ENCODE measurements at regions not wholly inside any gene's neighbourhood (a gene's known extent, or its start where the extent isn't known, plus 50 kb on each side); places are given as distances from the start of the nearest gene placed in this dataset.

DNA sequence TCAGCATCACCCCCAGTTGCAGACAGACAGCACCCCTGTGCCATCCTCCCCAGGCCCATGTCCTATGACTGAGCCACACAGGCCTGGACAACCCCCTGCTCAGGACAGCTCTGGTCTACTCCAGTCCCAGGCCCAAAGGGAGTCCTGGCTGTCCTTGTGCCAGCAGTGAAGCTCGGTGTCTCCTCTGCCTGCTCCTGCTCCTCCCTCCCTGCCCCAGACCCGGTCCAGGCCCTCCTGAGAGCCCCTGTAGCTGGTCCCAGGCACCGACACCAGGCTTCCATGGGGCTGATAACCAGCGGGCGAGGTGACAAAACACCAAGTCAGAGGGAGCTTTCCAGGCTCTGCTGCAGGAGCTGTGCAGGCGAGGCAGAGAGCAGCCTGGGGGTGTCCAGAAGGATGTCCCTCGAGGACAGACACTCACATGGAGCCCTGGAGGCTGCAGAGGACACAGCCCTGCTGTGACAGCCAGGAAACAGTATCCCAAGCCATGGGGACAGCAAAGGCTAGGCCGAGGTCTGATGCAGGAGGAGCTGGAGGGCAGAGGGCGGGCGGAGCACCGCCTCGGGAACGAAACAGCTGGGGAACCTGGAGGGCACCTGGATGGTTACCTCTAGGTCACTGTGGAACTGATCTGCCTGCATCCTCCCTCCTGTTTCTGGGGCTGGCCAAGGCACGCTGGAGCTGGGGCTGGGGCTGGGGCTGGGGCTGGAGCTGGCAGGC is 103.8 kb upstream of the PRR20G start:
- intact Hi-C loops (cut with DNase I), result no loop called here
- Histone ChIP-seq H3K9ac (ENCODE audit: low read depth in 2 of 2, low read length in 2 of 2) (no peak overlapping the region), H3K4me3 (no peak overlapping the region), H3K27ac (no peak overlapping the region), H3K4me1 (no peaks in the 10 kb centered on the region), H3K9me3 (no peaks in the 10 kb centered on the region), H3K36me3 (no peaks in the 10 kb centered on the region), H3K27me3 (no peaks in the 10 kb centered on the region)
- TF ChIP-seq, protein P1, sequence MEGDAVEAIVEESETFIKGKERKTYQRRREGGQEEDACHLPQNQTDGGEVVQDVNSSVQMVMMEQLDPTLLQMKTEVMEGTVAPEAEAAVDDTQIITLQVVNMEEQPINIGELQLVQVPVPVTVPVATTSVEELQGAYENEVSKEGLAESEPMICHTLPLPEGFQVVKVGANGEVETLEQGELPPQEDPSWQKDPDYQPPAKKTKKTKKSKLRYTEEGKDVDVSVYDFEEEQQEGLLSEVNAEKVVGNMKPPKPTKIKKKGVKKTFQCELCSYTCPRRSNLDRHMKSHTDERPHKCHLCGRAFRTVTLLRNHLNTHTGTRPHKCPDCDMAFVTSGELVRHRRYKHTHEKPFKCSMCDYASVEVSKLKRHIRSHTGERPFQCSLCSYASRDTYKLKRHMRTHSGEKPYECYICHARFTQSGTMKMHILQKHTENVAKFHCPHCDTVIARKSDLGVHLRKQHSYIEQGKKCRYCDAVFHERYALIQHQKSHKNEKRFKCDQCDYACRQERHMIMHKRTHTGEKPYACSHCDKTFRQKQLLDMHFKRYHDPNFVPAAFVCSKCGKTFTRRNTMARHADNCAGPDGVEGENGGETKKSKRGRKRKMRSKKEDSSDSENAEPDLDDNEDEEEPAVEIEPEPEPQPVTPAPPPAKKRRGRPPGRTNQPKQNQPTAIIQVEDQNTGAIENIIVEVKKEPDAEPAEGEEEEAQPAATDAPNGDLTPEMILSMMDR (IDR thresholded peaks at IDR 0.05), result no peak
- no peak for DNase-seq

DNA sequence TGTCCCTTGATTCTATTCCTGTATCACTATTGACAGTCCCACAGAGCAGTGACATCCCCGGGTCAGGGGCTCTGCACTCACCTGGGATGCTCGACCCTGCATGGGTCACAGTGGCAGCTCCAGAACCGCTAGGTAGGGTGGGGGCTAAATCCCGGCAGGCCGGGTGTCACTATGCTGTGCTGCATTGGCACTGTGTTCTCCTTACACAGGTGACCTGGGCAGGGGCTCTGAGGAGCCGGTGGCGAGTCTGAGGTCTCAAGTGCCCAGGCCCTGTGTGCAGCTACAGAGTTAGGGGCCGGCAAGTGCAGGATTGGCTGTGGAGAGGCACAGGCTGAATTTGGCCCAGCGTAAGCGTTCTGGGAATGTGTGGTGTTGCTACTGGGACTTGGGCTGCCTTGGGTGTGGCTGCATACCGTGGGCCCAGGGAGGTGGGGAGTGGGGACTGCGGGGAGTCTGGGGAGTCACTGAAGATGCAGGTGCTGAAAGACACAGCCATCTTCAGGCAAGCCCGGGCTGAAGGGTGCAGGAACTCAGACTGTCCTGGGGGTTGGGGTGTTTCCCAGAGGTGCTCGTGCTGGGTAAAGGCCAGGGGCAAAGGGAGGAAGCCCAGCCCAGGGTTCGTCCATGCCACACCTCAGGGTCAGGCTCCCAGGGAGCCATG is 102.6 kb upstream of the PRR20G start:
- intact Hi-C loops (cut with DNase I), result no loop called here
- Histone ChIP-seq H3K36me3 (no peaks in the 10 kb centered on the region), H3K9ac (ENCODE audit: low read depth in 2 of 2, low read length in 2 of 2) (no peak overlapping the region), H3K27ac (no peak overlapping the region), H3K4me1 (no peaks in the 10 kb centered on the region), H3K4me3 (no peak overlapping the region), H3K9me3 (no peaks in the 10 kb centered on the region), H3K27me3 (no peaks in the 10 kb centered on the region)
- TF ChIP-seq, protein P1 (IDR thresholded peaks at IDR 0.05), result no peak
- DNase-seq, result no peak

DNA sequence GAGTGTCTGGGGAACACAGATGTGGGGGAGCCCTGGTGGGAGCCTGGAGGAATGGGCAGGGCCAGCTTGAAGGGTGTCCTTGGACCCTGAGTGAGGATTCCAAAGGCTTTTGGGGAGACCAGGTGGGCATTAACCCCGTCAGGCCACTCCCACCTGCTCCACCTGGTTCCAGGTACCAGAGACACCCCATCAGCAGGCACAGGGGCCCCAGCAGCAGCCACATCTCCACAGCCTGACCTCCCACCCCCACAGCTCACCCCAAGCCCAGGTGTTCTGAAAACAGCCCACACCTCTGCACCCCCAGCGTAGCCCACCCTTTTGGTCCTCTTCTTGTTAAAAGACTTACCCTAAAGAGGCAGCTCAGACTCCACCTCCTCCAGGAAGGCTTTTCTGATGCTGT is 102.1 kb upstream of the PRR20G start:
- Histone ChIP-seq H3K27ac (no peak overlapping the region), H3K4me1 (no peaks in the 10 kb centered on the region), H3K36me3 (no peaks in the 10 kb centered on the region), H3K9ac (ENCODE audit: low read depth in 2 of 2, low read length in 2 of 2) (no peak overlapping the region), H3K9me3 (no peaks in the 10 kb centered on the region), H3K4me3 (no peak overlapping the region), H3K27me3 (no peaks in the 10 kb centered on the region)
- DNase-seq, result no peak
- intact Hi-C loops (cut with DNase I), result no loop called here
- TF ChIP-seq, protein P1 (IDR thresholded peaks at IDR 0.05), result no peak

DNA sequence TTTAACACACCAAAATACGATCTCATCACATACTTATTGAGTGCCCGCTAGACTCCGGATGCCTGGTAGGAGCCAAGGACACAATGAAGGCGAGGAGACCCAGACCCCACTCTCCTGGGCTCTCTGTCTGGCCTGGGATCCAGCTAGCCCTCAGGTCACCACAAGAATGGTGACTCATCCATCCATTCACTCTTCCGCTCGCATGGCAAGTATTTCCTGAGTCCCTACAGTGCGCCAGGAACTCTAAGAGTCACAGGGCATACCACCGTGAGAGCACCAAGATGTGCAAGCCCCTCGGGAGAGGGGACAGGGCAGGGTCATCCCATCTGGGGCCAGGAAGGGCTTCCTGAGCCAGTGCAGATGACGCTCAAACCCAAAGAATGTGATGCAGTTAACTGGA is 101.6 kb upstream of the PRR20G start:
- H3K4me3 ChIP-seq, result no peak overlapping the region
- H3K36me3 ChIP-seq, result no peaks in the 10 kb centered on the region
- intact Hi-C loops (cut with DNase I), result no loop called here
- H3K9ac ChIP-seq (ENCODE audit: low read depth in 2 of 2, low read length in 2 of 2), result no peak overlapping the region
- DNase-seq, result no peak
- no peaks in the 10 kb centered on the region for H3K9me3 ChIP-seq
- TF ChIP-seq, protein P1 (IDR thresholded peaks at IDR 0.05), result no peak
- no peaks in the 10 kb centered on the region for H3K27me3 ChIP-seq
- no peak overlapping the region for H3K27ac ChIP-seq
- H3K4me1 ChIP-seq, result no peaks in the 10 kb centered on the region

DNA sequence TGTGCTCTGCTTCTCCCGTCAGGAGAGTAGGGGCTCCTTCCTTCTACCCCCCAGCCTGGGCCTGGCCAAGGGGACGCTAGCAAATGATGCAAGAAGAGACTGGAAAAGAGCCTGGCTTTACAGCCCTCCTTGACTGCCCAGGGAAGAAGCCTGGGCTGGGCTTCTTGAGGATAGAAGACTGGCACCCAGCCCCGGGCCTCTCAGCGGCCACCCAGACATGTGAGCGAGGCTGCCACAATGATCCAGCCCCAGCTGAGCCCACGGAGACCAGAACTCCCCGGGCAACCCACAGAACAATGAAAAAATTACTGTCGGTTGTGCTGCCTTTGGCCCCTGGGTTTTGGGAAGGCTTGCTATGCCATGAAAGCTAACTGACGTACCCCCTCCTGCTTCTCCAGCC is 100.6 kb upstream of the PRR20G start:
- H3K9me3 ChIP-seq, result no peaks in the 10 kb centered on the region
- no peak overlapping the region for H3K27ac ChIP-seq
- TF ChIP-seq, protein P1 (IDR thresholded peaks at IDR 0.05), result no peak
- no peaks in the 10 kb centered on the region for H3K4me1 ChIP-seq
- no peak overlapping the region for H3K4me3 ChIP-seq
- intact Hi-C loops (cut with DNase I), result no loop called here
- H3K27me3 ChIP-seq, result no peaks in the 10 kb centered on the region
- no peaks in the 10 kb centered on the region for H3K36me3 ChIP-seq
- no peak for DNase-seq
- no peak overlapping the region for H3K9ac ChIP-seq (ENCODE audit: low read depth in 2 of 2, low read length in 2 of 2)
